ENCODE measurements at regions not wholly inside any gene's neighbourhood (a gene's known extent, or its start where the extent isn't known, plus 50 kb on each side); places are given as distances from the start of the nearest gene placed in this dataset.
"Not testable (repeated sequence)": the region's sequence is repeated elsewhere in the genome, so short reads cannot be mapped to it uniquely, and the experiment has no call there.

DNA sequence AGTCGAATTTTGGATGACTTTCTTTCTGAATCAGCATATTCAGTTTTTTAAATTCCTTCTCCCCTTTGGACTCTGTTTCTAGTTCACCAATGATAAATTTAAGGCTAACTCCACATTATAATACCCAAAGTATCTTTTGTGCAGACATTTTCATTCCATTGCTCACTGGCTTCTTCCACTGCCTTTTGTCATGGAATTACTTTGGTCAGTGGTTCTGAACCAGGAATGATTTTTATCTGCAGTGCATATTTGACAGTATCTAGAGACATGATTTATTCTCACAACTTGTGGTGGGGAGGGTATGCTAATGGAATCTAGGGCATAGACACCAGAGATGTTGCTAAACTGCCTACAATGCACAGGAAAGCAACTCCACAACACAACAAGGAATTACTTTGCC lies 234.4 kb upstream of the PRKD1 start:
- no peak for DNase-seq

DNA sequence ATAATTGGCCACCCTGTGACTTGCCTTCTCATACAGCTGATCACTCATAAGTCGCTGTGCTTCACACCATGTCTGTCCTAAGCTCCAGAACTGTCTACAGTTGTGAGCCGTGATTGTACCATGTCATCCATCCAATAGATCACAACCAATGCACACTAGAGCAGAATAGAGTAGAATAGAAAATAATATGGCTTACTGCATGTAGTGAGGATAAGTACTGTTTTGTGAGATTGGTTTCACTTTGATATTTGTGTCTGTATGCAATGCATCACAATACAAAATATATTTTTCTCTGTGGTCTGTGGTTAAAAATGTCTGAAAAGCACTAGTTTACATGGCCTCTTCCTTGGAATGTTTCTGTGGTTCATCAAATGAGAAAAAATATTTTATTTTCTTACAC lies 237.6 kb upstream of the PRKD1 start:
- DNase-seq: no peak

DNA sequence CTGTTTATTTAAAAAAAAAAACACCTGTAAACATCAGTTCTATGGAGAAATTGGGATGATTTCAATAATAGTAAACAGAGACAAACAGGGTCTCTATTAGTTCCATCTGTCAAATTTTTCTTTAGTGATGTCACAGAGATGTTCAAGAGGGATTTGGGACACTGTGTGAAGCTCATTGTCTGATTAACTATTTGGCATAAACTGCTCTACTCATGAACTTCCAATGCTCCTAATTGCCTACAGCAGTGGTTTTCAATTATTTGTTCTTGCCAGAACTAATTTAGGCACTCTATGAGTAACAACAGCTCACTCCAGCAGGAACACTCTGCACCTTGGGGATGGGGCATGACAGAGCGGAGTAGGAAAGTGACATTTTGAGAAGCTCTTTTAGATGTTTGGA lies 250.1 kb upstream of the PRKD1 start:
- DNase-seq: no peak

DNA sequence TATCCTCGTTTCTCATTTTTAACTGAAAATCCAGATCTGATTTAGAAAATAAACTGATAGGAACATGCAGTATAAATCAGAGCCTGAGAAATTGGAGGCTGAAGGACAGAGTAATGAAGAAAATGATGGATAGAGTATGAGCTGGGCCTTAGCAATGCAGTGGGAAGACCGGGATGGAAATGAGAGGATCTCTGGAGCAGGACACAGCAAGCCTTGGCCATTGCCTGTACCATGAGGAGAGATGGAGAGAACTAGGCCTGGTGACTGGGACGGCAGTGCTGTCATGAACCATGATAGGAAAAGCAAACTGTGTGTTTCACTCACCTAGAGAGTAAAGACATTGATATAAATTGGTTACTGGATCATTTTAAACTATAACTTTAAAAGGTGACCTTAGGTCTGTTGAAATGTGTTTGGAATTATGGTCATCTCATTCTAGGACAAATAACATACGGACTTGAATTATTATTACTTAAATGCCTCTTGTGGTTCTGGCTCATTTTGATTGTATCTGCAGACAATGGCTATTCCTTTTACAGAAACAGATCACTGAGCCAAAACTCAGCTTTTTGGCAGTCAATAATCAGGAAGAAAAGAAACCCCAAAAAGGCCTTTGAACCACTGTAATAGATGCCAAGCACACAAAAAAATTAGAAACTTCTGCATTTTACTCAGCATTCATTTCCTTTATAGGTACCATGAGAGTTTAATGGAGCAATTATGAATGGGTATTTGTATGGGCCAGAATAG lies 251.9 kb upstream of the PRKD1 start:
- DNase-seq: no peak

DNA sequence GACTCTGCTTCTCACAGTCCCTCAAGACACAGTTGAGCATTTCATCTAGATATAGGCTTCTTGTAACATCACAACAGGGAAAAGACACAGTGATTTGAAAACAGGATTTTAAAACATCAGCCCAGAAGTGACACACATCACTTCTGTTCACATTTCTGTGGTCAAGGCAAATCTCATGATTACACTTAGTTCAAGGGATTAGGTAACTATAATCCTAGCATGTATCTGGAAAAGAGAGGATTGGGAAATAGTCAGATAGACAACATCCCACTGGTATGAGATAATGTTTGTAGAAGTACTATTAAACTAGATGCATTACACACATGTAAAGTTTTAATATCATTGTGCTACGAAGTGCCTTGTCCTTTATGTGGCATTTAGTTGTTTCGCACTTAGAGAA lies 252.6 kb upstream of the PRKD1 start:
- DNase-seq: no peak

DNA sequence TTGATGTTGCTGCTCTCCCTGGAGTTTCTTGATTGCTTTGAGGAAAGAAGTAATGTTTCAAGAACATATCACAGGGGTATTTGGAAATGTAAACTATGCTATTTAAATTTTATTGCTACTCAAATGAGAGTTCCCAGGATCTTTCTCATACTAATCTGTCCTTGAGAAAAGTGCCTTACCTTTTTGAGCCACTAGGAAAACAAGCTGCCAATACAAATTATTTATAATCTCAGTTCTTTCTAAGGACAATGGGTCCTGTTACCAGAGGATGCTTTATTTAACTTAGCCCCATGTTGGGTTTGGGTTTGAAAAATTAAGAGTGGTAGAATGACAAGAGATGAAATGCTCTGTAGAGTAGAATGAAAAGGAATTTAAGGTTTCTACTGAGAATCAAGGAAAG lies 258.2 kb upstream of the PRKD1 start:
- DNase-seq: no peak

DNA sequence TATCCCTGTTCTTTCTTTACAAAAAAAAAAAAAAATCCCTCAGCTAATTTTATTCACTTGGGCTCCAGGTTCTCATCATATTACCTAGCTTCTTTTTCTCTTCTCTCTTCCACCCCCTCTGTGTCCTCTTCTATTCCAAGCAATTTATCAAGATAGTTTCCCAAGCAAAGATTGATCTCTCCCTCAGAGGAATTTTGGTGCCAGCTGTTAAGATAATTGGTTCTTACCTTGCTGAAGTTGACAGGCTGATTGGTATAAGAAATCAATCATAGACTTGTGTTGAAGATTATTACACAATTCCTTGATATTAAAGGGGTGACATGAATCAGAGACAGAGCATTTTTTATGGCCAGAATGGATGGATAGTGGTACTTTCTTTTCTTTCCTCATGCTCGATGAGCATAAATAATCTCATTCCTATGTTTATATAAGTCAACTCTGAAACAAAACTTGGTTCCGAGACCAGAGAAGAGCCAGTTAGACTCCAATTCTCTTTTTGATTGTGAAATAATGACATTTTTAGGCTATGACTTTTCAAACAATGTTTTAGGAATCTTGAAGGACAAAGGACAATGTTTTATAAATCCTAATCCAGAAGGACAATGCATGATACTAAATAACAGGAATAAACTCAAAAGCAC lies 264.1 kb upstream of the PRKD1 start:
- DNase-seq: no peak

DNA sequence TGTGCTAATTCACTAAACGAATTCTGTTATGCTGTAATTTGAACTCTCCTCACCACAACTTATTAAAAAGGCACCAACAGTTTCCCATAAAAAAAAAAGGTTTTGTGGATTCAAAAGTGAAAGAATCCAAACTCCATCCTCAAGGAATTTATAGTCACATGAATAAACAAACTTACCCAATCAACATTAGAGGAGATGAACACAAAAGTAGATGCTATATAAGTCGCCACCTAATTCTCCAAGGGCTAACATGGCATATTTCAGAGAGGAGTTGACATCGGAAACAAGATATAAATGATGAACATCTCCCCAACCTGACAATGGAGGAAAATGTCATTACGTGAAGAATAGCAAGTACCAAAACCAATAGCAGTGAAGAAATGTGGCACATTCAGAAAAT lies 265.5 kb upstream of the PRKD1 start:
- DNase-seq: no peak

DNA sequence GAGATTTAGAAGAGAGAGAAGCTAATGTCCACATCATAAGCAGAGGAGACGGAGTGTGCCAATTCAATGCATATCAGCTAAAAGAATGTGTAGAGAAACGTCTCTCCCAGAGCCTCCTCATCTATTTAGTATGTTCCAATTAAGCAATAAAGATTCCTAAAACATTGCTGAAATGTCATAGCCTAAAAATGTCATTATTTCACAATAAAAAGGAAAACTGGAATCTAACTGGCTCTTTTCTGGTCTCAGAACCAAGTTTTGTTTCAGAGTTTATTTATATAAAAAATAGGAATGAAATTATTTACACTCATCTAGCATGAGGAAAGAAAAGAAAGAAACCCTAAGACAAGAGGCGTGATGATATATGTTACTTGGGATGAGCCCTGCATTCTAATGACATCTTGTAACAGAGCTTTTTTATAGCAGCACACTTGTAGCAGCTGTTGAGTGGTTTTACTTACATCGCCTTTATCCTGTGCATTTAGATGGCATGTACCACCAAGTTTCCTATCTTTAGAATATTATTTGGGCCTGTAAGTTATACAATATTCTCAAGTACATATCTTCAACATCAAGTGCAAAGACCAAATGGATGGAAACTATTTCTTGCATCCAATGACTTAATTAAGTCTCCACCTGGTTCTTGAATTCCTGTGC lies 266.3 kb upstream of the PRKD1 start:
- DNase-seq: no peak

DNA sequence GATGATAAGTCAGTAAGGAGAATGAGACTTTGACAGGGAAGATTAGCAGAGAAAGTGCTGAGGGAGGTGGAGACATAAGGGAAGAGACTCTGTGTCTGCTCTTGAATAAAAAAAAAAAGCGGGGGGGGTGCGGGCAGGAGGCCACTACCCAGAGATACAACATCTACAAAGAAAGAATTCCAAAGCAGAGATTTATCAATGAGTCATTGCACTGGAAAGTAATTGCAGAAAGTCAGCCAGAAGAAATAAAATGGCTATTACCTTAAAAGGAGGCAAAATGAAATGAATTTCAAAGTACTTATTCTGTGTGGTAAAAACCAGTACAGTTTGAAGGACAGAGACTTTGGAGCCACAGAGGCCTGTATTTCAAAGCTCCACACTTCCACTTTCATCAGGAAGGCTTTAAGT lies 267.1 kb upstream of the PRKD1 start:
- DNase-seq: no peak

DNA sequence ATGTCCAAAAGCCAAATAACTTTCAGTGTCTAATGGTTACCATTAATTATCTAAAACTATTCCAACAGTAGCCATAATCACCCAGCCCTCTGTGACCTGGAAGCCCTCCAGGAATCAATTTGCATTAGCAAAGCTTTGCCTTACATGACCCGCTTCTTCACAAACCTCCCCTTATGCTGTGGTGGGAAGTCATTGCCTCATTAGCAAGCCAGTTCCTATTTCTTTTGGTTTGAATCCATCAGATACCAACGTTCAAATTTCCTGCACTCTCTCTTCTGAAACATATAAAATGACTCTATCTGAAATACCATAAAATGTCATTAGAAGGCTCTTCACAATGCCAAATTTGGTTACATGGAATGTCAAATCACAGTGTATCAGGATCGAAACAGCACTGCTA lies 268.3 kb upstream of the PRKD1 start:
- DNase-seq: no peak

DNA sequence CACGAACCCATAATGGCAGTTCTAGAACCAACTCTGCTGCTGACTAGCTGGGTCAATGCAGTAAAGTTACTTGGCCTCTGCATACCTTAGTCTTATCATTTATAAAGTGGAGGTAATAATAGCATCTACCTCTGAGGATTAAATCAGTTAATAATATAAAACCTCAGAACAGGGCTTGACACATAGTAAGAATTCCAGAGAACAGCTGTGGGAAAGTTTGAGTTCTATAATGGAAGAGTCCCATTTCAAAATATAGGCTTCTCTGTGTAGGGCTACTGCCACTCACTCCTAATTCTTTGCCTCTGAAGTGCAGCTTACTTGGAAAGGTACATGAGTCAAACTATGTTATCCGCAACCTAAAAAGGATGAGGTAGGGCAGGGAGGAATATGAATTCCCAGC lies 269.2 kb upstream of the PRKD1 start:
- no peak for DNase-seq

DNA sequence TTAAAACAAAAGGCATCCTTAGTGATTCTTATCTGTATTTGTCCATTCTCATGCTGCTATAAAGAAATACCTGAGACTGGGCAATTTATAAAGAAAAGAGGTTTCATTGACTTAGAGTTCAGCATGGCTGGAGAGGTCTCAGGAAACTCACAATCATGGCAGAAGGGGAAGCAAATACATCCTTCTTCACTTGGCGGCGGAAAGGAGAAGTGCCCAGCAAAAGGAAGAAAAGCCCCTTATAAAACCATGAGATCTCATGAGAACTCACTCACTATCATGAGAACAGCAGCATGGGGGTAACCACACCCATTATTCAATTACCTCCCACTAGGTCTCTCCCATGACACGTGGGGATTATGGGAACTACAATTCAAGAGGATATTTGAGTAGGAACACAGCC lies 271.1 kb upstream of the PRKD1 start:
- DNase-seq: not testable (repeated sequence)

DNA sequence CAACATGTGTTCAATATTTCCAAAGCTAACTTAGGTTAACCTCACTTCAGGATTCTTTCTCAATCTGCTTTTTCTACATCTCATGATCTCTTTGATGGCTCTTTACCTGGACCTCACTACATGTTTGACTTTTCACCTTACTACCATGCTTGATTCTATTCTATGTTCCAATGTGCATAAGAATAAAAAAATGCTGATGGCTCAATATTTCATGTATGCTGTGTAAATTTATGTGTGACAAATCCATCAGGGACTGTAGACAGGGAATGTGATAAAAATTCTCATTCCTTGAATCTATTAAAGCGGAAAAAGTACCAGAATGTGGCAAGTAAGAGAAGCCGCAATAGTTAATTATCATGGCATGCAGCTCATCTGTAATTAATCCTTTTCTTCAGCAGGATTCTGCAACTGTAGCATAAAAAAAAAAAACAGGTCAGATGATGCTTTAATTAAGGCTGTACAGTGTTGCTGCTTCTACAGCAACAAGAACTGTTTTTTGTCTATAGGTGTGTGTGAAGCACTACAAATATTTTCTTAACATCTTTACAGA lies 276.9 kb upstream of the PRKD1 start:
- DNase-seq: no peak

DNA sequence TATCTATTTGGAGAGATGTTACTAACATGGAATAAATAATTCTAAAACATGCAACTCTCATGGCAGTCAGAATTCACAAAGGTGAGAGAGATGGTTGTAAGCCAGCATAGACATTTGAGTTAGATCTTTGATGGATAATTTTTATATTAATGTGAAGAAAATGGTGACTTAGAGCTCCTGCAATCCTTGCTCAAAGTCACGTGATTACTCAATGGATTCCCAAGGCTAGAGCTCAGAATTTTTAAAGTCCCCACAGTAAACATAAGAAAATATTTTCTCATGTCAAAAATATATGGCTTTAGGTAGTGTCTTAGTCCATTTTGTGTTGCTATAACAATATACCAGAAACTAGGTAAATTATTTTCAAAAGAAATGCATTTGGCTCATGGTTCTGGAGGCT lies 281.5 kb upstream of the PRKD1 start:
- DNase-seq: no peak

DNA sequence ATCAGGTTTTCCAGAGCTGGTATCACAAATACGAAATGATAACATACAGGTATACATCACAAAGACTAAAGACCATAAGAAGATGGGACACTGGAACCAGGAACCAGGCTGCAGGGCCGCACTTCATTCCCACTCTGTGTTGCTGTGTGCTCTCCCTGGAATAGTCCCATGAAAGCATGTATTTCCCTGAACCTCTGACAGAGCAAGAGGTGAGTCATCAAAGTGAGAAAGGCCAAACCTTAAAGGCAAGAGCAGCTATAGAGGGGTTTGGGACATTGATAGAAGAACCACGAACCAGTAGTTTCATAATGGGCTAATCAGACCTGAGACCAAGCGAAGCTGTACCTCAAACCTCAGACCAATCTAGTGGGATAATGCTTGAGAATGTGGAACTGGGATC lies 283.0 kb upstream of the PRKD1 start:
- no peak for DNase-seq

DNA sequence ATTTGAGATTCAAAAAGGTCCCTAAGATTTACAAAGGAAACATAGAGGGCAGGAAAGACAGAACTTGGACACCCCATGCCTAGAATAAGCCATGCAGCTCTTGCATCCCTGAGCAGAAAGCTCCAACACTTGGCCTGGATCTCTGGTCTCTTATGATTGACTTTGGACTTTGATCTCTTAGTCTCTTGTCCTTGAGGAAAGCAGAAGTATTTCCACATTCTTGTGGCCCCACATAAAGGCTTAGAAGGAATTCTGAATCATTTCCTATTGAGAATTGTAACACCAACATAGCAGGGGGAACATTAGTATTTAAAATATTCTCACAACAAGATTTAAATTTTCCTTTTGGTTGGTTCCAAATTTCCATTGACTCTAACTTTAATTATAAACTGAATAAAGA lies 283.7 kb upstream of the PRKD1 start:
- DNase-seq: no peak

DNA sequence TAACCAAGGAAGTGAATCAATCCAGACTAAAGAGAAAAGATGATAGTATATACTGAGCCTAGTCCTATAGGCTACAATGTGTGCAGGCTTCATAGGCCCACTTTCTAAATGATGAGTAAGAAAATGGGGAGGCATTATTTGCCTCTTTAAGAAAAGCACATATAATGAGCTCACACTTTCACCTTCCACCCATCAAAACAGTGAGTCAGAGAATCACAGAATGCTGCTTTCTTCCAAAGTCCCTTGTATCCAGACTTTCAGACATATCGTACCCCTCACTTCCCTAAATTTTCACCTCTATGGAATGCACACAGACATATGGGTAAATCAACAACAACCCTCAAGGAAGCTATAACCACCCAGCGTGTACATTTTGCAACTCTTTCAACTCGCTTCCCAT lies 286.4 kb upstream of the PRKD1 start:
- no peak for DNase-seq

DNA sequence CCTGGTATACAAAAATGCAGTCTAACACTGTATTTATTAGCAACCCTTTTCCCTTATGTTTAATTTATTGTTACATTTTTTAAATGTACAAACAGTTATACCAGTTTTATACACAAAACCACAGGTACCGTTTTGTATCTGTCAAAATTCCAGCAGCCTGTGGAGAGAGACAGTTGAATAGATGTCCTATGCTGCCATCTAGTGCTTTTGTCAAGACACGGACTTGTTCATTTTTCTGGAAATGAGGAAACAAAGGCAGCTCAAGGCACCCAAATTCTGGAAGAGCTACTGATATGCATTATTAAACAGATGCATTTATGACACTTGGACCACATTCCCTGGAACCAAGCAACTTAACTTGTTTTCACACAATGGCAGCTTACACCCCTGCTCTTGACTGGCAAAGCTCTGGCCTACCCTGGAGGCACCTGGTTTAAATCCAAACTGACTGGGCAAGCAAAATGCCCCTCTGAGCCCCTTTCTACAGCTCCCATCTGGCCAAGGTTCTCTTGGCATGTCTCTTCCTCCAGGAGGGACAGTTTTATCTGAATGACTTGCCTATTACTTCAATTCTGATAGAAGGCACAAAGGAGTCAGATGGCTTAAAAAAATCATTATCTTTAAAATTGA lies 286.9 kb upstream of the PRKD1 start:
- DNase-seq: peak; percentile 27

DNA sequence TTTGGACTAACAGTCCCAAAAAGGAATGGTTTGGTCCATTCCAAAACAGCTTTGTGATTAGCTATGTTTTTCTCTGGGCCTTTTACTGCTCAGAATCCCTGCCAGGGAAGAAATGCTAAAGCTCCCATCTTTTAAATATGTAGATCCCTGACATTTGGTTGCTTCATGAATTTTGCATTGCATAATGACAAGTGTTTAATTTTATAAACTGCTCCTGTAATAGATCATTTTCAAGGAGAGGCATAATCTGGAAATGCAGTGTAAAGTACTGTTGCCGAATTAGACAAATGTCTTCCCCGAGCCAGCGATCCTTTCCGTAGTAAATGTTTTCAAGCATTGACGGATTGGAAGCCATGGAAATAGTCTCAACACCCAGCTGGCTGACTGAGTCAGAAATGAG lies 291.3 kb upstream of the PRKD1 start:
- no peak for DNase-seq

DNA sequence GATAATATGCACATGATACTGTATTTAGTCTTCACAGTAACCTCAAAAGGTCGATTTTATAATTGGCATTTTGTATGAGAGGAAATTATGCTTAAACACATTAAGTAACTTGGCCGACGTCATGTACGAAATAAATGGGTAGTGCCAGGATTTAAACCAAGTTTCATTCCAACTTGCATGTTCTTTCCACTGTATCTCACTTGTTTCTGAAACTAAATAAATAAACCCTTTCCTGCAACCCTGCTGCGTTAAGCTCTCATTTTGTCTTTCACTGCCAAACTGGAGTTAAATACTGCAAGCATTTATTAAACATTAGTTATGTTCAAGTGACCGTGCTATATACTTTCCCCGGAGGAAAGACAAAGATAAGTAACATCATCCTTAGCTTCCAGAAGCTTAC lies 293.9 kb upstream of the PRKD1 start:
- no peak for DNase-seq

DNA sequence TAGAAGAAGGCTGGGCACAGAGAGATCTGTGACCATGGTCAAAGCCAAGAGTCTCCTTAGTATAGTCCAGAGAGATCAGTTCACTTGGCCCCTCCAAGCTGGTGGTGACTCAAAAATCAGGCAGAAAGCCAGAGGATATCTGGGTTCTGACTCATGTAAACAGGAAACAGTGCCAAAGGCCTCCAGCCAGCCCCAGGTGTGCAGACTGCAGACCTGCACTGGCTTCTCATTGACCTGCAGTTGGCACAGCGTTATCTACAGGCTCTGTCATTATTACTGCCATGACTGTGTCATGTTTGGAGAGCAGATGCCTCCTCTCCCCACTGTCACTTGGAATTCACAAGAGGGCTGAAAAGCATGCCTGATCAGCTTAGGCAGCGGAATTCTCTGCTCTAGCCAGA lies 295.7 kb upstream of the PRKD1 start:
- peak; percentile 27 for DNase-seq

DNA sequence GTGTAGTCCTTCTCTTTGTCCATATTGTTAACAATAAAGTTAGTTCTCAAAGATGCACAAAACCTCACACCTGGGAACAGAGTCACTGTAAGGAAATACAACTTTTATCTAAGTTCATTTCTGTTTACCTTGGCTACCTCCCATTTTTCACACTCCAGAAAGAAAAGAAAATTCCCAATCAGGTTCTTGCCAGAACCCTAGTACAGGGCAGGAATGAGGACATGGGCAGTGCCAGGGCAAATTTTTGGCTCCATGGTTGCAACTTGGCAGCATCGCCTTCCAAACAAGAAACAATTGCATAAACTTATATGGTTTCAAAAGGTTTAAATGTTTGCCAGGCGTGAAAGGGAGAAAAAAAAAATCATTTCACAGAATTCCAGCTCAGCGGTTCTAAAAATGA lies 296.3 kb upstream of the PRKD1 start:
- DNase-seq: no peak

DNA sequence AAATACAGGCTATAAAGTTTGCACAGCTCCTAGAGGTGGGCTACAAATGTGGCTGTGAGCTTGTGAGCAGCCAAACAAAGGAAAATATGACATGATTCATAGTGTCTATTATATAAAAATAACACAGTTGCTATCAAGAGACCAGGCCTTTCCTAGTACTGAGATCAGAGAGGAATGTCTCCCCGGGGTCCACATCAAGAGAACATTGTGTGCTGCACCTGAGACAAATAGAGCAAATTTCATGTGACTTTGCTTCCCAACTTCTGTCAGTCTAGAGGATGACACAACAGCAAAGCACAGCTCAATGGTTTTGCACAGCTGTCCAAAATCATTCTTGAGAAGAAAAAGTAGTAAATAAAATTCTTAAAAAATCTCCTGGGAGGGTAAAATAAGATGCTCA lies 297.5 kb upstream of the PRKD1 start:
- DNase-seq: peak; percentile 30

Data from right hindlimb (tissue), 1 donor.